ENCODE measurements at regions not wholly inside any gene's neighbourhood (a gene's known extent, or its start where the extent isn't known, plus 50 kb on each side); places are given as distances from the start of the nearest gene placed in this dataset.

DNA sequence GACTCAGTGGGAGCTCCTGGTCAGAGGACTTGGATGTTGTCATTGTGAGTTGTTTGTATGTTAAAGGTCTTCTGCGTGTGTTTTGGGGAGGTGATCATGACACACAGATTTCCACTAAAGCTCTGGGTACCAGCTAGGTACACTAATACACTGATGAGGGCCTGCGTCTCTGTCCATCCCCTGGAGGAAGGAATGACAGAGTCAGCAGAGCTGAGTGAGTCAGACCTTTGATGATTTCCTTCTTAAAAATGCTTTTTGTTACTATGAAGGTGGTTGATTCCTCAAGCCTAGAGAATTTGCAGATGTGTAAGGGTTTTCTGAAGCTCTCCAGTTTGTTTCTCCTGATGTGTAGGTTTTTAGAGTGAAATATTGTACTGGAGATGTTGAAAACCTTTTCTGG lies 424.1 kb upstream of the TPM1 start:
- no peak for DNase-seq
- Histone ChIP-seq H3K36me3 (replicated peaks in 1 of 2; ENCODE audit: insufficient read depth in 1 of 2, low read depth in 2 of 2) (no peaks in the 10 kb centered on the region), H3K4me3 (no peak overlapping the region), H3K27me3 (no peaks in the 10 kb centered on the region), H3K27ac (no peak overlapping the region), H3K4me1 (no peaks in the 10 kb centered on the region), H3K9me3 (no peaks in the 10 kb centered on the region)
- TF ChIP-seq, protein P1, sequence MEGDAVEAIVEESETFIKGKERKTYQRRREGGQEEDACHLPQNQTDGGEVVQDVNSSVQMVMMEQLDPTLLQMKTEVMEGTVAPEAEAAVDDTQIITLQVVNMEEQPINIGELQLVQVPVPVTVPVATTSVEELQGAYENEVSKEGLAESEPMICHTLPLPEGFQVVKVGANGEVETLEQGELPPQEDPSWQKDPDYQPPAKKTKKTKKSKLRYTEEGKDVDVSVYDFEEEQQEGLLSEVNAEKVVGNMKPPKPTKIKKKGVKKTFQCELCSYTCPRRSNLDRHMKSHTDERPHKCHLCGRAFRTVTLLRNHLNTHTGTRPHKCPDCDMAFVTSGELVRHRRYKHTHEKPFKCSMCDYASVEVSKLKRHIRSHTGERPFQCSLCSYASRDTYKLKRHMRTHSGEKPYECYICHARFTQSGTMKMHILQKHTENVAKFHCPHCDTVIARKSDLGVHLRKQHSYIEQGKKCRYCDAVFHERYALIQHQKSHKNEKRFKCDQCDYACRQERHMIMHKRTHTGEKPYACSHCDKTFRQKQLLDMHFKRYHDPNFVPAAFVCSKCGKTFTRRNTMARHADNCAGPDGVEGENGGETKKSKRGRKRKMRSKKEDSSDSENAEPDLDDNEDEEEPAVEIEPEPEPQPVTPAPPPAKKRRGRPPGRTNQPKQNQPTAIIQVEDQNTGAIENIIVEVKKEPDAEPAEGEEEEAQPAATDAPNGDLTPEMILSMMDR (IDR thresholded peaks at IDR 0.05): no peak
- TF ChIP-seq POLR2A (IDR thresholded peaks at IDR 0.05): no peak
- ATAC-seq: no peak
- whole genome bisulfite sequencing, 2 donors: 70 to 94% methylated on average over 2 of the region's 2 CpGs
- intact Hi-C loops (cut with DNase I): no loop called here

DNA sequence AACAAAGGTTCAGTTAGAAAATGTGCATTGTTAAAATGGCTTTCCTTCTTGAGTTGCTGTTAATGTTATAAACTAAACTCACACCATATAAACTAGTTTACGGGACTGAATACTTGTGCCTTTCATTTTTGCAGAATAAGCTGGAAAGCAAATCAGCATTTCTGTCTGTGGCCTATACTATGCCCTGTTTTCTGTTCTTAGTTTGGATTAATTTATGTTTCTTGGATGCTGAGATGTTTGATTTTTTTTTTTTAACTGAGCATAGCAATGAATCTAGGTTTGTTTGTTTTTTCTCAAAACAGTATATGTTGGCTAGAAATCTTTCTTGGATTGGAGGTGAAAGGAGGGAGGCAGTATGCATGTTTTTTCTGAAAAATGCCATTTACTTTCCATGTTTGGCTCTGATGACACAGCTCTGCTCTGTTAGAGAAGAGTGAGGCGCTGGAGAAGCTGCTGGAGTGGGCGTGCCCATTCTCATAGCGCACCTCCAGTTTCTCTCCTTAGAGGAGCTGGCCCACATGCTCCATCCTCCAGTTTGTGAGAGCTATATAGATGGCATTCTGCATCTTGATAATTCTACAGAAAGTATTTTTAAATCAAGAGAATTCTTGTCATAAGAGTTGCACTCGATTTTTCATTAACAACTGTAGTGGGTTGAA lies 423.6 kb upstream of the TPM1 start:
- no peaks in the 10 kb centered on the region for H3K36me3 ChIP-seq (replicated peaks in 1 of 2; ENCODE audit: insufficient read depth in 1 of 2, low read depth in 2 of 2)
- intact Hi-C loops (cut with DNase I): no loop called here
- no peaks in the 10 kb centered on the region for H3K4me1 ChIP-seq
- H3K27me3 ChIP-seq: no peaks in the 10 kb centered on the region
- TF ChIP-seq, protein P1 (IDR thresholded peaks at IDR 0.05): no peak
- TF ChIP-seq POLR2A (IDR thresholded peaks at IDR 0.05): no peak
- no peak overlapping the region for H3K27ac ChIP-seq
- ATAC-seq (no peak), DNase-seq (no peak)
- no peak overlapping the region for H3K4me3 ChIP-seq
- WGBS, 2 donors: 89 to 91% methylated on average over 5 of the region's 5 CpGs
- no peaks in the 10 kb centered on the region for H3K9me3 ChIP-seq

DNA sequence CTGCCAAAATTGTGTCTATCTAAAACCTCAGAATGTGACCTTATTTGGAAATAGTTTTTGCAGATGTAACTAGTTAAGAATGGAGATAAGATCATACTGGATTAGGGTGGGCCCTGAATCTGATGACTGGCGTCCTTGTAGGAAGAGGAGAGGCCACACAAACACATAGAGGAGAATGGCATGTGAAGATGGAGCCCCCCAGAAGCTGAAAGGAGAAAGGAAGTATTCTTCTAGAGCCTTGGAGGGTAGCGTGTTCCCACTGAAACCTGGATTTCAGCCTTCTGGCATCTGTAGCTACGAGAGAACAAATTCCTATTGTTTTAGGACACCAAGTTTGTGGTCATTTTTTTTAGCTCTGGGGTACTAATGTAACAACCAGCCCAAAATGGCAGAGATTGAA lies 423.0 kb upstream of the TPM1 start:
- WGBS, 2 donors: 88 to 93% methylated on average over 3 of the region's 3 CpGs
- Histone ChIP-seq H3K27ac (no peak overlapping the region), H3K27me3 (no peaks in the 10 kb centered on the region), H3K4me3 (no peak overlapping the region), H3K36me3 (replicated peaks in 1 of 2; ENCODE audit: insufficient read depth in 1 of 2, low read depth in 2 of 2) (no peaks in the 10 kb centered on the region), H3K4me1 (no peaks in the 10 kb centered on the region), H3K9me3 (no peaks in the 10 kb centered on the region)
- DNase-seq (no peak), ATAC-seq (no peak)
- intact Hi-C loops (cut with DNase I): no loop called here
- TF ChIP-seq, protein P1 (IDR thresholded peaks at IDR 0.05): no peak
- TF ChIP-seq POLR2A (IDR thresholded peaks at IDR 0.05): no peak

DNA sequence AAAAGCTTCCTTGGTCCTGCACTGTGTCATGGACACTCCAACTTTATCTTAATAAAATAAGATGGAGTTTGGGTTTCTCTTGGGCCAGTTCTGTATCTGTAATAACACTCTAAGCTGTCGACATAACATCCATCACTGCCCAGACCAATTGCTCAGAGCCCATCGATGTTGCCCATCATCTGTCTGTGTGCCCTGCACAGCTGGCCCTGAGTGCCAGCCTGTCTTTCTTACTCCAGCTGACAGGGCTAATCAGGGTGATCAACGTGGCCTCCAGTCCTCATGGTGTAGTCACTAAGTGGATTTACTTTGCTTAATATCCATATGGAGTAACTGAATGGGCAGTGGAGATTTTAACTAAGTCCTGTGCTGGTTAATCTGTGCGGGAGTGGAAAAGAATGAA lies 419.8 kb upstream of the TPM1 start:
- DNase-seq (no peak), ATAC-seq (no peak)
- H3K9me3 ChIP-seq: no peaks in the 10 kb centered on the region
- intact Hi-C loops (cut with DNase I): no loop called here
- TF ChIP-seq, protein P1 (IDR thresholded peaks at IDR 0.05): no peak
- TF ChIP-seq POLR2A (IDR thresholded peaks at IDR 0.05): no peak
- no peaks in the 10 kb centered on the region for H3K27me3 ChIP-seq
- 84 to 86% methylated on average over 4 of the region's 4 CpGs for WGBS, 2 donors
- no peaks in the 10 kb centered on the region for H3K4me1 ChIP-seq
- no peak overlapping the region for H3K27ac ChIP-seq
- no peaks in the 10 kb centered on the region for H3K36me3 ChIP-seq (replicated peaks in 1 of 2; ENCODE audit: insufficient read depth in 1 of 2, low read depth in 2 of 2)
- H3K4me3 ChIP-seq: no peak overlapping the region

Measured in body of pancreas (tissue), 4 donors.